GM12864 (cell line): ENCODE measurements at regions not wholly inside any gene's neighbourhood (a gene's known extent, or its start where the extent isn't known, plus 50 kb on each side); places are given as distances from the start of the nearest gene placed in this dataset.

ENCODE experiments used
- DNase-seq: peaks from one replicate; pipeline ENCODE4 v3.0.0-alpha.2; 2011; ENCODE audit warnings: low read depth
- H3K4me3 ChIP-seq: 2 replicates; pipeline ENCODE4 v1.5.1; 2011; ENCODE audit warnings: mild to moderate bottlenecking, low read depth, low read length, control low read depth
- TF ChIP-seq, protein P1 (sequence below): IDR thresholded peaks from 2 replicates; pipeline ENCODE4 v1.5.1; 2011; ENCODE audit warnings: low read depth, mild to moderate bottlenecking, moderate library complexity, low read length, control low read depth, inconsistent platforms; ENCODE audit errors: missing control alignments

DNA sequence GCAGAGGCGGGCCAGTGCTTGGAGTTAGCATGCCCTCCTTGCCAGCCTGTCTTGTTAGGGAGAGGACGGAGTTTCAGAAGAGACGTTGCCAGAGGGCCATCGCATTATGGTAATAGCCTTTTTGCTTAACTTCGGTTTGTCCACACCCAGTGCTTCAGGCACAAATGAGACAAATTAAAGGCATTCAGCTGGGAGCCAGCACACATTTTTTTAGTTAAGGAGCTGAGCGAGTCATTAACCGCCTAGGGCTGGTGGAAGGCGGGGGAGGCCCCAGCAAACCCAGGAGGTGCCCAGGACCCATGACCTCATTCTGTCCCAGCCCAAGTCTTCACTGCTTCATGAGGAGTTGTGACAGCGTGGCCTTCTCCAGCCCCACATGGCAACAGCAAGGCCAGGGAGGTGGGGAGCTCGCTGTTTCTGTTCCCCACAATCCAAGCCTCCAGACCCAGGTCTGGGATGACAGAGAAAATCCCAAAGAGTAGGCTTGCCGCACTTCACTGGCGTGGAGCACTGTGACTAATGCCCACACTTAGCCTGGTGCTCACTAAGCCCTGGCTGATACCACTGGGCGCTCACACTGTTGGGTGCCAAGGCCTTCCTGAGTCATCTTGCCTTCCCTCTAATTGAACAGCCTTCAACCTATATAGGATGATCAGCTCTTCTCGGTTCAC is 237.1 kb downstream of the ANKRD60 start:
- DNase-seq, result no peak
- TF ChIP-seq, protein P1, sequence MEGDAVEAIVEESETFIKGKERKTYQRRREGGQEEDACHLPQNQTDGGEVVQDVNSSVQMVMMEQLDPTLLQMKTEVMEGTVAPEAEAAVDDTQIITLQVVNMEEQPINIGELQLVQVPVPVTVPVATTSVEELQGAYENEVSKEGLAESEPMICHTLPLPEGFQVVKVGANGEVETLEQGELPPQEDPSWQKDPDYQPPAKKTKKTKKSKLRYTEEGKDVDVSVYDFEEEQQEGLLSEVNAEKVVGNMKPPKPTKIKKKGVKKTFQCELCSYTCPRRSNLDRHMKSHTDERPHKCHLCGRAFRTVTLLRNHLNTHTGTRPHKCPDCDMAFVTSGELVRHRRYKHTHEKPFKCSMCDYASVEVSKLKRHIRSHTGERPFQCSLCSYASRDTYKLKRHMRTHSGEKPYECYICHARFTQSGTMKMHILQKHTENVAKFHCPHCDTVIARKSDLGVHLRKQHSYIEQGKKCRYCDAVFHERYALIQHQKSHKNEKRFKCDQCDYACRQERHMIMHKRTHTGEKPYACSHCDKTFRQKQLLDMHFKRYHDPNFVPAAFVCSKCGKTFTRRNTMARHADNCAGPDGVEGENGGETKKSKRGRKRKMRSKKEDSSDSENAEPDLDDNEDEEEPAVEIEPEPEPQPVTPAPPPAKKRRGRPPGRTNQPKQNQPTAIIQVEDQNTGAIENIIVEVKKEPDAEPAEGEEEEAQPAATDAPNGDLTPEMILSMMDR, result no peak
- no peak overlapping the region for H3K4me3 ChIP-seq

DNA sequence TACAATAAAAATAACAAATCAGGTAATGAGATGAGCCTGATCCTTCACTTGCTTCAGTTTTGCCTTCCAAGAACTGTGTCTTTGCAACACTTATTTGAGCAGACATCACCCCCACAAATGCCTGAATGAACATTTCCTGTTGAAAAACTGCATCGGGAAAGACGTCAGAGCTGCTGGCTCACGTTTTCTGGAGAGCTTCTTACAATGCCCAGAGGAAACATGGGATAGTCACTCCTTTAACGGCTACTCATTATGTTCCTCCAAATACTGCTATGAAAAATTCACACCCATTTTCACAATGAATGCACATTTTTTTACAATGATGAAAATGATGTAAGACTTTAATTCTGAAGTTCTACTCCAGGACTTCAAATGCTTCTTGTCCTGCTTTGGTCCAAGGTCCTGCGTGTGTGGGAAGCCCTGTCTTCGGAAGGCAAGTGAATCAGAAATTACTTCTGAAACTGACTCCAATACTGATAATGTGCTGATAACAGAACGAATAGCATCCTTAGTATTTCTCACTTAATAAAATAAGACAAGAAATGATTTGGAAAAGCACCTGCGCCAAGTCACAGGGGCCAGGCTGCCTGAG is 238.0 kb downstream of the ANKRD60 start:
- DNase-seq, result no peak
- no peak overlapping the region for H3K4me3 ChIP-seq
- TF ChIP-seq, protein P1, result no peak

DNA sequence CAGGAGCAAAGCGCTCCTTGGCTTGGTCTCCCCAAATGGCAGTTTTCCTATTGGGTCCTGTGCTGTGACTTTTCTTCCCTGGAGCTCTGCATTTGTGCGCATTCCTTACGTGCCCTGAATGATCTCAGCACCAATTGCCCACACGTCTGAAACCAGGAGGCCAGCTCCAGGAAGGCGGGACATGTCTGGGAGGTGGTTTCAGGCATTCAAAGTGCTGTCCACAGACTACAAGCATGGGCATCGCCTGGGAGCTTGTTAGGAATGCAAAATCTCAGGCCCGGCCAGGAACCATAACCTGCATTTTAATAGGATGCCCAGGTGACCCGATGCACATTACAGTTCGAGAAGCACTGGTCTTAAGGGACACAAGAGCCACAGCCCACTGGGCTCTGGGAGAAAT is 239.6 kb downstream of the ANKRD60 start:
- no peak for DNase-seq
- TF ChIP-seq, protein P1, result no peak
- no peak overlapping the region for H3K4me3 ChIP-seq

DNA sequence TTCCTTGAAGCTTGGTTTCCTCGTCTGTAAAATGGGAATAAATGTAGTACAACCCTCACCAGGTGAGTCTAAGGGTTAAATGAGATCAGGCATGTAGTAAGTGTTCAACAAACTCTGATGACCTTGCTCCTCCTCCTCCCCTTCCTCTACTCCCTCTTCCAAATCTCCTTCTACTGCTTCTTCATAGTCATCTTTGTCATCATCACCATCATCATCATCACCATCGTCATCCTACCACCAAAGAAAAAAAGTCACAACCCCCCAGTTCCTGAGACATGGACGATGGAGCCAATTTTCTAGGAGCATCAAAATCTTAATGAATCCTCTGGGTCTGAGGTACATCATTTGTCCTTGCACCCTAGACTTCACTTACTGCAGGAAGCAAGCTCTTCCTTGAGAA is 240.0 kb downstream of the ANKRD60 start:
- H3K4me3 ChIP-seq, result no peak overlapping the region
- no peak for DNase-seq
- TF ChIP-seq, protein P1, result no peak

DNA sequence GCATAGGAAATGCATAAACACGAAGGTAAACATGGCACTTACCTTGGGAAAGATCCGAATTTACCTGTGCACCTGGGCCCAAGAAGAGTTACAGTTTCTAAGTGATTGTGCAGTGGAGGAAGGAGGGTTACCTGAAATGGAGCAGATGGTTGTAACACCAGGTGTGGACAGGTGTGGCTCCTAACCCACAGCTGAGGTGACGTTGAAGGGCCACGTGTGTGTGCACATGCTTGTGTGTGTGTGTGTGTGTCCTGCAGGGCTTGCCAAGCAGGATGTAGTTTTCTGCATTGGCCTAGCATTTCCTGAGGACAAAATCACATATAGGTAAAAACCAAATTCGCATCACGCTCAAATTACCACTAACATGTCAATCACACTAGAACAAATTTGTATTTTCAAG is 240.8 kb downstream of the ANKRD60 start:
- TF ChIP-seq, protein P1, result no peak
- no peak overlapping the region for H3K4me3 ChIP-seq
- no peak for DNase-seq

DNA sequence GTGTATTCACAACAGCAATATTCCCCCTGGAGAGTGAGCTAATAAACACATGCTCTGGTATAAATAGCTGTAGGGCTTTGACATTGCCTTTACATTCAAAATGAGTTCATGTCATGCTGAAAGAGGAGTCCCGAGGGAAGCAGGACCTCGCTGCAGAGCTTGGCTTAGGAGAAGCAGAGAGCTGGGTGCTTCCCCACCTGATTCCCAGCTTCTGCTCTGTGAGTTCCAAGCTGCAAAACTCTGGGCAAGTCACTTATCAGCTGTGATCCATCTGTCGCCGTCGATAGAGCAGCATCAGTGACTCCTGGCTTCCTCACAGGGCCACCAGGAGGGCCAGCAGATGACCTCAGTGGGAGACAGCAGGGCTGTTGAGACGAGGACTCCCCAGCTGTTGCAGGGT is 241.8 kb downstream of the ANKRD60 start:
- TF ChIP-seq, protein P1, result no peak
- H3K4me3 ChIP-seq, result no peak overlapping the region
- no peak for DNase-seq

DNA sequence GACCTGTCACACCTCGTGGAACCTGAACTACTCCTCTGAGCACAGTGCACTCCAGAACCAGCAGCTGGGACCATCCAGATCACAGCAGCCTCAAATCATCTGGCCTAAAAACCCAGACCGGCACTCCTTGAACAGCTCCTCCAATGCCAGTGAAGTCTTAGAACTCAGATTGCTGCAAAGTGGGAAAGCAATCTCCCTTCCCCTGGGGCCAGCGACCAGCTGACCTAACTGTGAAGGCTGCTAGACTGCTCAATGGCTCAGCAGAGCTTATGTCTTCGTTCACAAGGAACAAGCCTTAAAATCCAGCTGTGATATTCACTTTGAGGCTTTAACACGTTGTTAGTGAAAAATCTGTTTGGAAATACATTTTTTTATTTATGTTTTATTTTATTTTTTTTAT is 243.2 kb downstream of the ANKRD60 start:
- no peak overlapping the region for H3K4me3 ChIP-seq
- DNase-seq, result no peak
- TF ChIP-seq, protein P1, result no peak
